ENCODE measurements at regions not wholly inside any gene's neighbourhood (a gene's known extent, or its start where the extent isn't known, plus 50 kb on each side); places are given as distances from the start of the nearest gene placed in this dataset.
"Not testable (repeated sequence)": the region's sequence is repeated elsewhere in the genome, so short reads cannot be mapped to it uniquely, and the experiment has no call there.

GRCh38 chr3:16070707-16071106 lies 103.8 kb upstream of the GALNT15 start:
- ATAC-seq: no peak
- DNase-seq (ENCODE audit: low spot score): no peak

DNA sequence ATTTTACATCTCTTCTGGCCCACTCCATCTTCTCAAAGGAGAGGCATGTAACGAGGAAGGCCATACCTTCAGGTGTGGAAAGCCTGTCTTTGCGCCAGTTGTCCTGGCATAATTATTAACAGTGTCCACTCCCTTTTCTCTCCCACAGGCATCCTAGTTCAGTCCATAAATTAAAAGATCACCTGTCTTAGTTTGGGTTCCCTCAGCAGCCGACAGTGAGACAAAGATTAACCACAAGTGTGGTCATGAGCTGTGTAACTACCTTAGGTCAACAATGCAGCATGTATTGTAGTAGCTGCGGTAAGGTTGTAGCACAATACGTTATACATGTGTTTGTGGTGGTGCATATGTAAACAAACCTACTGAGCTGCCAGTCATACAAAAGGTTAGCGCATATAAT lies 103.3 kb upstream of the GALNT15 start:
- ATAC-seq (no peak), DNase-seq (ENCODE audit: low spot score) (no peak)

DNA sequence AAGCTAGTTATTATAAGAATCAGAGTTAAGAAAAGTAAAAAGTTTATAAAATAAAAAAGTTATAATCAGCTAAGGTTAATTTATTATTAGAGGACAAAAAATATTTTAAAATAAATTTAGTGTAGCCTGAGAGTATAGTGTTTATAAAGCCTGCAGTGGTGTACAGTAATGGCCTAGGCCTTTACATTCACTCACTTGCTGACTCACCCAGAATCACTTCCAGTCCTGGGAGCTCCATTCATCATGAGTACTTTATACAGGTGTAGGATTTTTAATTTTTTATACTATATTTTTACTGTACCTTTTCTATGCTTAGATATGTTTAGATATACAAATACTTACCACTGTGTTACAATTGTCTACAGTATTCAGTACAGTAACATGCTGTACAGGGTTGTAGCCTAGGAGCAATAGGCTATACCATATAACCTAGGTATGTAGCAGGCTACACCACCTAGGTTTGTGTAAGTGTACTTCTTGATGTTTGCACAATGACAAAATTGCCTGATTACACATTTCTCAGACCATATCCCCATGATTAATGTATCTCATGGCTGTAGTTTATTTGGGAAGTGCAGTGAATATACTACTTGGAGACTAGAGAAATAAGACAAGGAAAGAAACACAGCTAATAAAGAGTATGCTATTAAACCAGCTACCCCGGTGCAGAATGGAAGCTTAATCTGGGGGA lies 101.9 kb upstream of the GALNT15 start:
- ATAC-seq (no peak), DNase-seq (ENCODE audit: low spot score) (no peak)

GRCh38 chr3:16073203-16073602 lies 101.3 kb upstream of the GALNT15 start:
- ATAC-seq (no peak), DNase-seq (ENCODE audit: low spot score) (no peak)

DNA sequence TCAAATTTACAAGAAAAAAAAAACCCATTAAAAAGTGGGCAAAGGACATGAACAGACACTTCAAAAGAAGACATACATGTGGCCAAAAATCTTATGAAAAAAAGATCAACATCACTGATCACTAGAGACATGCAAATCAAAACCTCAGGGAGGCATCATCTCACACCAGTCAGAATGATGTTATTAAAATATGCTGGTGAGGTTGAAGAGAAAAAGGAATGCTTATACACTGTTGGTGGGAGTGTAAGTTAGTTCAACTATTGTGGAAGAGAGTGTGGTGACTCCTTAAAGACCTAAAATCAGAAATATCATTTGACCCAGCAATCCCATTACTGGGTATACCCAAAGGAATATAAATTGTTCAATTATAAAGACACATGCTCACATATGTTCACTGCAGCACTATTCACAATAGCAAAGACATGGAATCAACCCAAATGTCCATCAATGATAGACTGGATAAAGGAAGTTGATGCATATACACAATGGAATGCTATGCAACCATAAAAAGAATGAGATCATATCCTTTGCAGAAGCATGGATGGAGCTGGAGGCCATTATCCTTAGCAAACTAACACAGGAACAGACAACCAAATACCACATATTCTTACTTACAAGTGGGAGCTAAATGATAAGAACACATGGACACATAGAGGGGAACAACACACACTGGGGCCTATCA lies 100.3 kb upstream of the GALNT15 start:
- not testable (repeated sequence) for ATAC-seq; DNase-seq (ENCODE audit: low spot score)

DNA sequence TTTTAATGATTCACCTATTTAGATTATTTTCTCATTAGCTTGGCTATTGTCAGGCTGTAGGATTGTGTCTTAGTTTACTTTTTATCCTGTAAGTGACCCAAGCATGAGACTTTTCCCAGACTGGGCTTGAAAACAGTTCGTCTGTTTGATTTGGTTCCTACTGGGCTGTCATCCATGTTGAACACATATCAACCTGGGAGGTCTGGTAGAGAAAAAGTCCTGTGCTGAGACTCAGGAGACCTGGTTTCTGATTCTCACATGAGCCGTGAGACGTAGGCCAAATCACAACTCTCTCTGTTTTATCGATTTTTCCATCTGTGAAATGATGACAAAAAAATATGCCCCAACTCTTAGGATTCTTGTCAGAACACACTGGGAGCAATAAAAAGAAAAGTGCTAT lies 98.8 kb upstream of the GALNT15 start:
- no peak for ATAC-seq
- DNase-seq (ENCODE audit: low spot score): no peak

DNA sequence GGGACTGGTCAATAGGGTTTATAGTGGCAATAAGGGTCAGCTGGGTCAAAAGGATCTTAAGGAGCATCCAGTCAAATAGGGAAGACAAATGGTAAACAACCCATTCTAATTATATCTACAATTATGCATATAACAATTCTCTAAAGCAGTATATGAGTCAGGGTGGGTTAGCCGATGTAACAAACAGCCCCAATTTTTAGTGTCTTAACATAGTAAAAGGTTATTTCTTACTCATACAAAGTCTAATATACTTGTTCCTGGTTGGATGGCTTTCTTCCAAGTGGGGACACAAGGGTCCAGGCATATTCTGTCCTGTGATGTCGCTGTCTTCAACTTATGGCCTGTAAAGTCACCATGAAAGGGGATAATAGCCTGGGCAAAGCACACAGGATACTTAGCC lies 97.9 kb upstream of the GALNT15 start:
- DNase-seq (ENCODE audit: low spot score) (no peak), ATAC-seq (no peak)

GRCh38 chr3:16077146-16077545 lies 97.3 kb upstream of the GALNT15 start:
- not testable (repeated sequence) for ATAC-seq; DNase-seq (ENCODE audit: low spot score)

DNA sequence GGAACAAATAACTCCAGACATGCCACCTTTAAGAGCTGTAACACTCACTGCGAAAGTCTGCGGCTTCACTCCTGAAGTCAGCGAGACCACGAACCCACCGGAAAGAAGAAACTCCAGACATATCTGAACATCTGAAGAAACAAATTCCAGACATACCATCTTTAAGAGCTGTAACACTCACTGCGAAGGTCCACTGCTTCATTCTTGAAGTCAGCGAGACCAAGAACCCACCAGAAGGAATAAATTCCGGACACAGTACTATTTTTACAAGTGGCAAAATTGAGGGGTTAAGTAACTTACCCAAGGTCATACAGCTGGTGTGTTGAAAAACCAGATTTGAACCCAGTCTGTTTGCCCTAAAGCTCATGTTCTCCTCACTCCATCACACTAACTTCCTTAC lies 96.8 kb upstream of the GALNT15 start:
- not testable (repeated sequence) for DNase-seq (ENCODE audit: low spot score); ATAC-seq

DNA sequence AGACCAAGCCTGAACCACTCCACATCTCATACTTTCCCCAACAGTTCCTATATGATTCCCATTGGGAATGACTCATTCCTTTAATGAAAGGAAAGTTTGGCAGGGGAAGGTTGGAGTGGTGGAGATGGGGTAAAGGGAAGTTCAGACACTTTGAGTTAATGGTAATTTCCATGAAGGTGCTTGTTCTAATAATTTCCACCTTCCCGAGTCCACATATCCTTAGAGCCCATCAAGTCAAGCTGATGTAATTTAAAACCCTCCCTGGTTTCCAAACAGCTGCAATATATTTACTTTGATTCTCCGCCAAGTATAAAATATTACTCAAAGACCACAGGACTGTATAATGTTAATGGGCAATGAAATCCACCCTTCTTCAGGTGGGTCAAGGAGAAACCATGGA lies 95.0 kb upstream of the GALNT15 start:
- no peak for ATAC-seq

GRCh38 chr3:16081661-16082060 lies 92.8 kb upstream of the GALNT15 start:
- ATAC-seq: no peak
- no peak for DNase-seq (ENCODE audit: low spot score)

More for the DNA sequence above, 95.0 kb upstream of the GALNT15 start:
- DNase-seq (ENCODE audit: low spot score): no peak

DNA sequence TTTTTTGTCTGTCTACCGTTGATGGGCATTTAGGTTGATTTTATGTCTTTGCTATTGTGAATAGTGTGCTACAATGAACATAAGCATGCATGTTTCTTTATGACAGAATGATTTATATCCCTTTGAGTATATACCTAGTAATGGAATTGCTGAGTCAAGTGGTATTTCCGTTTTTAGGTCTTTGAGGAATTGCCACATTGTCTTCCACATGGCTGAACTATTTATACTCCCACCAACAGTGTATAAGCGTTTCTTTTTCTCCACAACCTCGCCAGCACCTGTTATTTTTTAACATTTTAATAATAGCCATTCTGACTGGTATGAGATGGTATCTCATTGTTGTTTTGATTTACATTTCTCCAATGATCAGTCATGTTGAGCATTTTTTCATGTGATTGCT lies 89.6 kb upstream of the GALNT15 start:
- ATAC-seq: no peak
- DNase-seq (ENCODE audit: low spot score): no peak

GRCh38 chr3:16085410-16085809 lies 89.1 kb upstream of the GALNT15 start:
- ATAC-seq (peak; percentile 47), DNase-seq (ENCODE audit: low spot score) (no peak)

DNA sequence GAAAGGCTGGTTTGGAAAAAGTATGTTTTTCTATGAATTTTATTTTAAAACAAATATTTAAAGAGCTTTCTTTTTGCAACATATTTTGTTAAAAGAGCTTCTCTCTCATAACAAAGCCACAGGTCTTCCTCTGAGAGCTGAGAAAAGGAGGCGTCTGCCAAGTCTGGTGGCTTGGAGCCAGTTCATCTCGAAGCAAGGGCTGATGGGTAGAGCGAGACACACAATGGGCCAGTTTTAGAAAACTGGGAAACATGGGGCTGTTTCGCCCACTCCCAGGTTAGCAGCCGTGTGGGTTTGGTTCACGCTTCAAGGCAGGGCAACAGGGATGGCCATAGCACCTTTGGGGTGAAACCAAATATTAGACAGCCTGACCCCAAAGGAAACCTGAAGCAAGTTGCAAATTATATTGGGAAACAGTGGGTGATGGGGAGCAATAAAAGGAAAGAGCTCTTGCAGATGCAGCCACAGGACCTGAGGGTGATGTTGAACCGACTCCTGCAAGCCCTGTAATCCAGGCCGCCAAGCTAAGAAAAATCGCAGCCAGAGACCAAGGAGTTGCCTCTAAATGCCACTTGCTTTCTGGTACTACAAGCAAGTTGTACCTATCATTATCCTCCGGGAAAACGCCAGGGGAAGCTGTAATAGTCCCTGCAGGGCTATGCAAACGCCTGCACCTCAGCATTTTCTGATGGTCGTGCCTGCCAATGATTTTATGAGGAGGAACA lies 88.4 kb upstream of the GALNT15 start:
- DNase-seq (ENCODE audit: low spot score) (peak; percentile 48), ATAC-seq (no peak)

- ATAC-seq (no peak), DNase-seq (ENCODE audit: low spot score) (no peak)
Observed at GRCh38 chr3:16086690-16087089, 87.8 kb upstream of the GALNT15 start.

- no peak for ATAC-seq
- DNase-seq (ENCODE audit: low spot score): no peak
Observed at GRCh38 chr3:16088496-16088895, 86.0 kb upstream of the GALNT15 start.

DNA sequence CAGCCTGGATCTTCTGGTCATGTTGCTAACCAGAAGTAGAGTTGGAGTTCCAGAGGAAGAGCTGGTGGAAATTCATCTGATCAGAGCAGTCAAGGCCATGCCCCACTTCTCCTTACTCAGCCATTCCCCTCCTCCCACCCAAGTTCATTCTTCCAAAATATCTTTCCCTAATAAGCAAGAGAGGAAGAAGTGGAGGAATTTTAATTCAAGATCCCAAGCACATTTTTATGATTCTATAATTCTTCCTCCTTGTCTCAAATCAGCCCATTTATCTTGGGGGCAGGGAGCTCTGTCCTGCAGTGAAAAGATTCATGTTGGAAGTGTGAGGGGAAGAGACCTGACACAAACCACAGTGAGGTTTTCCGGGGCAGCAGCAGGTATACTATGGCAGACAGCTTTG lies 85.0 kb upstream of the GALNT15 start:
- ATAC-seq: no peak
- DNase-seq (ENCODE audit: low spot score): no peak

DNA sequence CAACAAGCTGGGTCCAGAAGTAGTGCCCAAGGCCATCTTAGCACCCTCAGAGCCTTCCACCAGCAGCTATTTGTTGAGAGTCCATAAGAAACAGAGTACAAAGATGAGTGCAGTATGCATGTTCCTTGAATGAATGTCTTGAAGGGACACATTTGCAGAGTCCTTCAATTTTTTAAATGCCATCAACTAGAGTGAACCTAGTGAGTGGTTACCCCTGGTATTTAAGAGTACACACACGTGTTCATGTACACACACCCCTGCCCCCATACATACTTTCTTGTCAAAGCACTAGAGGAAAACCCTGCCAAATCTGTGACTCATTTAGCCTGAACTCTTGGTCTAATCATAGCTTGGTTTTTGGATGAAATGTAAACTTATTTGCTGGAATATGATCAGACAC lies 84.5 kb upstream of the GALNT15 start:
- ATAC-seq (no peak), DNase-seq (ENCODE audit: low spot score) (no peak)

- ATAC-seq (no peak), DNase-seq (ENCODE audit: low spot score) (no peak)
Observed at GRCh38 chr3:16090706-16091105, 83.8 kb upstream of the GALNT15 start.

DNA sequence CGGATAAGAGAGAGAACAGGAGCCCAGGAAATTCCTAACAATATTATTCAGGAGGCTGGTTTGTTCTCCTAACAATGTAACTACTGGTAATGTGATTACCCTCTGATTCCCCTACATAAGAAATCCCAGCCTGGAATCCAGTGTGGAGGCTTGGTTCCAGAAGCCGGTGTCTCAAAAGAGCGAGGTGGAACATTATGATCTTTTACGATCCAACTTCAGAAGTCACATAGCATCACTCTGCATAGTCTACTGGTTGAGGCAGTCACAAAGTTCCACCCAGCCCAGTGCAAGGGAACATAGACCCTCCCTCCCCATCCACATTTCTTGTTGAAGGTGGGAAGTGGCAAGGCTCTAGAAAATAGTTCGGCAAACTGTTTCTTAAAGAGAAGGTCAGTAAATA lies 81.6 kb upstream of the GALNT15 start:
- DNase-seq (ENCODE audit: low spot score): no peak
- no peak for ATAC-seq

- ATAC-seq (no peak), DNase-seq (ENCODE audit: low spot score) (no peak)
Observed at GRCh38 chr3:16101295-16102186, 72.9 kb upstream of the GALNT15 start.
